ENCODE measurements at regions not wholly inside any gene's neighbourhood (a gene's known extent, or its start where the extent isn't known, plus 50 kb on each side); places are given as distances from the start of the nearest gene placed in this dataset.

- Histone ChIP-seq H3K9ac (ENCODE audit: low read length) (no peak overlapping the region), H3K79me2 (ENCODE audit: low read length) (no peaks in the 10 kb centered on the region), H3K4me3 (ENCODE audit: low read length) (no peak overlapping the region), H3K9me2 (replicated peaks; ENCODE audit: insufficient read depth, low read length) (no peaks in the 10 kb centered on the region), H3K4me2 (ENCODE audit: low read depth, low read length, poor library complexity, severe bottlenecking) (no peak overlapping the region), H4K20me1 (ENCODE audit: insufficient read depth, low read depth, low read length) (no peaks in the 10 kb centered on the region), H3K4me1 (ENCODE audit: low read length) (no peaks in the 10 kb centered on the region), H2AFZ (ENCODE audit: low read length) (no peak overlapping the region), H3K9me3 (ENCODE audit: low read length) (no peaks in the 10 kb centered on the region), H3K27me3 (ENCODE audit: low read length) (no peaks in the 10 kb centered on the region), H3K36me3 (ENCODE audit: insufficient read depth, low read length) (no peaks in the 10 kb centered on the region), H3K27ac (ENCODE audit: low read length) (no peak overlapping the region)
- no peak for DNase-seq
Measured at GRCh38 chr15:39369768-39370167, 211.1 kb upstream of the THBS1 start.

GRCh38 chr15:39376371-39376909 is 204.4 kb upstream of the THBS1 start:
- no peaks in the 10 kb centered on the region for H3K9me3 ChIP-seq (ENCODE audit: low read length)
- no peak overlapping the region for H3K27ac ChIP-seq (ENCODE audit: low read length)
- no peaks in the 10 kb centered on the region for H3K27me3 ChIP-seq (ENCODE audit: low read length)
- no peaks in the 10 kb centered on the region for H3K79me2 ChIP-seq (ENCODE audit: low read length)
- peaks cover 5% of the 10 kb centered on the region for H3K4me1 ChIP-seq (ENCODE audit: low read length)
- no peaks in the 10 kb centered on the region for H4K20me1 ChIP-seq (ENCODE audit: insufficient read depth, low read depth, low read length)
- H3K9me2 ChIP-seq (replicated peaks; ENCODE audit: insufficient read depth, low read length): no peaks in the 10 kb centered on the region
- H3K36me3 ChIP-seq (ENCODE audit: insufficient read depth, low read length): no peaks in the 10 kb centered on the region
- no peak overlapping the region for H3K4me3 ChIP-seq (ENCODE audit: low read length)
- no peak overlapping the region for H2AFZ ChIP-seq (ENCODE audit: low read length)
- no peak overlapping the region for H3K4me2 ChIP-seq (ENCODE audit: low read depth, low read length, poor library complexity, severe bottlenecking)
- H3K9ac ChIP-seq (ENCODE audit: low read length): no peak overlapping the region
- no peak for DNase-seq

GRCh38 chr15:39381517-39381916 is 199.4 kb upstream of the THBS1 start:
- H3K4me2 ChIP-seq (ENCODE audit: low read depth, low read length, poor library complexity, severe bottlenecking): no peak overlapping the region
- no peaks in the 10 kb centered on the region for H4K20me1 ChIP-seq (ENCODE audit: insufficient read depth, low read depth, low read length)
- H3K9me2 ChIP-seq (replicated peaks; ENCODE audit: insufficient read depth, low read length): no peaks in the 10 kb centered on the region
- no peaks in the 10 kb centered on the region for H3K9me3 ChIP-seq (ENCODE audit: low read length)
- no peak overlapping the region for H3K27ac ChIP-seq (ENCODE audit: low read length)
- no peaks in the 10 kb centered on the region for H3K36me3 ChIP-seq (ENCODE audit: insufficient read depth, low read length)
- no peak overlapping the region for H2AFZ ChIP-seq (ENCODE audit: low read length)
- H3K4me1 ChIP-seq (ENCODE audit: low read length): peaks cover 7% of the 10 kb centered on the region
- no peak overlapping the region for H3K9ac ChIP-seq (ENCODE audit: low read length)
- H3K4me3 ChIP-seq (ENCODE audit: low read length): no peak overlapping the region
- peak; percentile 45 for DNase-seq
- H3K79me2 ChIP-seq (ENCODE audit: low read length): no peaks in the 10 kb centered on the region
- no peaks in the 10 kb centered on the region for H3K27me3 ChIP-seq (ENCODE audit: low read length)

GRCh38 chr15:39388118-39388517 is 192.8 kb upstream of the THBS1 start:
- H3K4me2 ChIP-seq (ENCODE audit: low read depth, low read length, poor library complexity, severe bottlenecking): no peak overlapping the region

GRCh38 chr15:39391230-39391629 is 189.6 kb upstream of the THBS1 start:
- no peaks in the 10 kb centered on the region for H4K20me1 ChIP-seq (ENCODE audit: insufficient read depth, low read depth, low read length)

More at GRCh38 chr15:39388118-39388517, 192.8 kb upstream of the THBS1 start:
- DNase-seq: no peak
- no peaks in the 10 kb centered on the region for H3K9me2 ChIP-seq (replicated peaks; ENCODE audit: insufficient read depth, low read length)
- H2AFZ ChIP-seq (ENCODE audit: low read length): no peak overlapping the region
- H3K36me3 ChIP-seq (ENCODE audit: insufficient read depth, low read length): no peaks in the 10 kb centered on the region
- H4K20me1 ChIP-seq (ENCODE audit: insufficient read depth, low read depth, low read length): no peaks in the 10 kb centered on the region
- H3K79me2 ChIP-seq (ENCODE audit: low read length): no peaks in the 10 kb centered on the region
- H3K9ac ChIP-seq (ENCODE audit: low read length): no peak overlapping the region
- no peak overlapping the region for H3K27ac ChIP-seq (ENCODE audit: low read length)
- H3K9me3 ChIP-seq (ENCODE audit: low read length): no peaks in the 10 kb centered on the region
- H3K4me1 ChIP-seq (ENCODE audit: low read length): no peaks in the 10 kb centered on the region
- H3K27me3 ChIP-seq (ENCODE audit: low read length): no peaks in the 10 kb centered on the region
- no peak overlapping the region for H3K4me3 ChIP-seq (ENCODE audit: low read length)

GRCh38 chr15:39392469-39393047 is 188.3 kb upstream of the THBS1 start:
- Histone ChIP-seq H3K27ac (ENCODE audit: low read length) (no peak overlapping the region), H3K36me3 (ENCODE audit: insufficient read depth, low read length) (no peaks in the 10 kb centered on the region), H3K9me3 (ENCODE audit: low read length) (no peaks in the 10 kb centered on the region), H3K9me2 (replicated peaks; ENCODE audit: insufficient read depth, low read length) (no peaks in the 10 kb centered on the region), H3K9ac (ENCODE audit: low read length) (no peak overlapping the region), H3K79me2 (ENCODE audit: low read length) (no peaks in the 10 kb centered on the region), H3K4me2 (ENCODE audit: low read depth, low read length, poor library complexity, severe bottlenecking) (no peak overlapping the region), H3K4me1 (ENCODE audit: low read length) (no peaks in the 10 kb centered on the region), H3K27me3 (ENCODE audit: low read length) (no peaks in the 10 kb centered on the region), H3K4me3 (ENCODE audit: low read length) (no peak overlapping the region), H2AFZ (ENCODE audit: low read length) (no peak overlapping the region), H4K20me1 (ENCODE audit: insufficient read depth, low read depth, low read length) (no peaks in the 10 kb centered on the region)
- DNase-seq: peak; percentile 5

More at GRCh38 chr15:39391230-39391629, 189.6 kb upstream of the THBS1 start:
- H3K79me2 ChIP-seq (ENCODE audit: low read length): no peaks in the 10 kb centered on the region
- no peaks in the 10 kb centered on the region for H3K27me3 ChIP-seq (ENCODE audit: low read length)
- no peak overlapping the region for H3K27ac ChIP-seq (ENCODE audit: low read length)
- H3K36me3 ChIP-seq (ENCODE audit: insufficient read depth, low read length): no peaks in the 10 kb centered on the region
- no peaks in the 10 kb centered on the region for H3K9me3 ChIP-seq (ENCODE audit: low read length)
- no peak overlapping the region for H3K9ac ChIP-seq (ENCODE audit: low read length)
- no peak overlapping the region for H2AFZ ChIP-seq (ENCODE audit: low read length)
- H3K4me3 ChIP-seq (ENCODE audit: low read length): no peak overlapping the region
- H3K4me1 ChIP-seq (ENCODE audit: low read length): no peaks in the 10 kb centered on the region
- H3K4me2 ChIP-seq (ENCODE audit: low read depth, low read length, poor library complexity, severe bottlenecking): no peak overlapping the region
- H3K9me2 ChIP-seq (replicated peaks; ENCODE audit: insufficient read depth, low read length): no peaks in the 10 kb centered on the region
- peak; percentile 15 for DNase-seq

- H3K4me3 ChIP-seq (ENCODE audit: low read length): no peak overlapping the region
- no peaks in the 10 kb centered on the region for H4K20me1 ChIP-seq (ENCODE audit: insufficient read depth, low read depth, low read length)
- H3K4me2 ChIP-seq (ENCODE audit: low read depth, low read length, poor library complexity, severe bottlenecking): no peak overlapping the region
- no peaks in the 10 kb centered on the region for H3K9me3 ChIP-seq (ENCODE audit: low read length)
- H2AFZ ChIP-seq (ENCODE audit: low read length): no peak overlapping the region
- H3K36me3 ChIP-seq (ENCODE audit: insufficient read depth, low read length): no peaks in the 10 kb centered on the region
- H3K9ac ChIP-seq (ENCODE audit: low read length): no peak overlapping the region
- no peaks in the 10 kb centered on the region for H3K27me3 ChIP-seq (ENCODE audit: low read length)
- no peaks in the 10 kb centered on the region for H3K4me1 ChIP-seq (ENCODE audit: low read length)
- no peak overlapping the region for H3K27ac ChIP-seq (ENCODE audit: low read length)
- H3K9me2 ChIP-seq (replicated peaks; ENCODE audit: insufficient read depth, low read length): no peaks in the 10 kb centered on the region
- no peaks in the 10 kb centered on the region for H3K79me2 ChIP-seq (ENCODE audit: low read length)
- peak; percentile 24 for DNase-seq
Measured at GRCh38 chr15:39393575-39394335, 187.1 kb upstream of the THBS1 start.

- H2AFZ ChIP-seq (ENCODE audit: low read length): no peak overlapping the region
- no peaks in the 10 kb centered on the region for H3K36me3 ChIP-seq (ENCODE audit: insufficient read depth, low read length)
- no peak overlapping the region for H3K4me2 ChIP-seq (ENCODE audit: low read depth, low read length, poor library complexity, severe bottlenecking)
- H3K9me2 ChIP-seq (replicated peaks; ENCODE audit: insufficient read depth, low read length): no peaks in the 10 kb centered on the region
- H3K27me3 ChIP-seq (ENCODE audit: low read length): no peaks in the 10 kb centered on the region
- DNase-seq: peak; percentile 4
- no peaks in the 10 kb centered on the region for H3K79me2 ChIP-seq (ENCODE audit: low read length)
- H3K9me3 ChIP-seq (ENCODE audit: low read length): no peaks in the 10 kb centered on the region
- no peak overlapping the region for H3K9ac ChIP-seq (ENCODE audit: low read length)
- no peaks in the 10 kb centered on the region for H4K20me1 ChIP-seq (ENCODE audit: insufficient read depth, low read depth, low read length)
- no peak overlapping the region for H3K4me3 ChIP-seq (ENCODE audit: low read length)
- H3K4me1 ChIP-seq (ENCODE audit: low read length): no peaks in the 10 kb centered on the region
- no peak overlapping the region for H3K27ac ChIP-seq (ENCODE audit: low read length)
Measured at GRCh38 chr15:39394496-39394895, 186.4 kb upstream of the THBS1 start.

Measured in Karpas-422 (cell line).